Ovary (tissue), 7 donors: ENCODE measurements at regions not wholly inside any gene's neighbourhood (a gene's known extent, or its start where the extent isn't known, plus 50 kb on each side); places are given as distances from the start of the nearest gene placed in this dataset.
"Not testable (repeated sequence)": the region's sequence is repeated elsewhere in the genome, so short reads cannot be mapped to it uniquely, and the experiment has no call there.

Source experiments
- DNase-seq, 5 donors: peaks; one replicate each; pipeline ENCODE4 v3.0.0-alpha.2; 2019 to 2020
- H3K27ac ChIP-seq, 2 donors: fragments of 200-600 bp; one replicate each; pipeline versions ENCODE4 v1.5.1 to v1.8.0; 2019 to 2022
- H3K27me3 ChIP-seq: fragments of 200-600 bp; one replicate; pipeline ENCODE4 v1.8.0; 2022
- H3K36me3 ChIP-seq: fragments of 200-600 bp; sonication (generic); one replicate; pipeline ENCODE4 v1.5.1; 2019
- H3K4me1 ChIP-seq: one replicate; pipeline ENCODE4 v1.8.1; 2013; ENCODE audit warnings: mild to moderate bottlenecking, moderate library complexity; ENCODE audit not compliant: insufficient read depth
- H3K4me3 ChIP-seq: fragments of 200-600 bp; sonication (generic); one replicate; pipeline ENCODE4 v1.5.1; 2017
- H3K9me3 ChIP-seq, 2 donors: fragments of 200-600 bp in 1 of 2; sonication (generic) in 1 of 2; one replicate each; pipeline versions ENCODE4 v1.5.1 to v1.8.1; 2013 to 2019; ENCODE audit warnings: mild to moderate bottlenecking in 1 of 2, moderate library complexity in 1 of 2
- EP300 ChIP-seq: sonication (generic); formaldehyde crosslinking; IDR thresholded peaks from one replicate; pipeline ENCODE4 v1.6.1; 2017; ENCODE audit warnings: antibody characterized with exemption
- POLR2A ChIP-seq: fragments of 450-650 bp; IDR thresholded peaks from one replicate; pipeline ENCODE4 v1.6.1; 2017; ENCODE audit warnings: antibody characterized with exemption, mild to moderate bottlenecking, moderate library complexity
- WGBS, 3 donors: extraction: QIAGEN DNeasy Blood & Tissue Kit in 1 of 3; methylation state at CpG; one replicate each; pipeline versions ENCODE4 v1.1.5 to v1.1.7; 2013 to 2017; 5-methylcytosine and 5-hydroxymethylcytosine counted together
- intact Hi-C, 4 donors: fragments of 100-400 bp; cut with DNase I; formaldehyde crosslinking; loops; one replicate each; pipeline versions ENCODE4 v1.11.0 to v1.15.1; 2022 to 2023
- TF ChIP-seq, protein P1 (sequence below), 3 donors: fragments of 450-650 bp in 2 of 3; fragments of 200-600 bp in 1 of 3; IDR thresholded peaks; one replicate each; pipeline versions ENCODE4 v1.5.1 to v1.8.0; 2016 to 2022; ENCODE audit warnings: antibody characterized with exemption in 3 of 3, mild to moderate bottlenecking in 1 of 3
- donor health status: DM: no; HTN: no; CAD: no; lungs with moderate emphysema.
- donor health status: DM: no; HTN: no; CAD: no.
- donor health status: Bipolar disorder and iron deficiency.
- donor health status: DM: no; HTN: no; CAD: no.
- donor health status: DM: yes; HTN: yes; CAD: no.

DNA sequence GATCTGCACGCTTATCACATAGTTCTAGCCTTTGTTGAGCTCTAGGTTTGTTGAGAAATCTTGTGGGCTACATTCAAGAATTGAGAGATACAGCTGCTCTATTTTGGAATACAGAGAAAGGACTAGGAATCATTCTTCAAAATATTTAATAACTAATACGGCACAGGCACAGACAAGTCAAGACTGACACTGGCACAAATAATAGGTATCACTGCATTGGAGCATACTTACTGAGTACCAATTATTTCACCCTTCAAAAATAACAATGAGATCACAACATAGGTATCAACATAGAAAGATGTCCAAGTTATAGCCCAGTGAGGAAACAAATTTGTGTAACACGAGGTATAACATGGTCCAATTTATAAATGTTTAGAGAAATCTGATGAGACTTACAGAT is 133.7 kb upstream of the TSC22D2 start:
- no peaks in the 10 kb centered on the region for H3K9me3 ChIP-seq
- WGBS, 3 donors = 75 to 85% (median 76%) methylated on average over 3 of the region's 3 CpGs
- H3K27ac ChIP-seq = no peak overlapping the region
- TF ChIP-seq, protein P1, sequence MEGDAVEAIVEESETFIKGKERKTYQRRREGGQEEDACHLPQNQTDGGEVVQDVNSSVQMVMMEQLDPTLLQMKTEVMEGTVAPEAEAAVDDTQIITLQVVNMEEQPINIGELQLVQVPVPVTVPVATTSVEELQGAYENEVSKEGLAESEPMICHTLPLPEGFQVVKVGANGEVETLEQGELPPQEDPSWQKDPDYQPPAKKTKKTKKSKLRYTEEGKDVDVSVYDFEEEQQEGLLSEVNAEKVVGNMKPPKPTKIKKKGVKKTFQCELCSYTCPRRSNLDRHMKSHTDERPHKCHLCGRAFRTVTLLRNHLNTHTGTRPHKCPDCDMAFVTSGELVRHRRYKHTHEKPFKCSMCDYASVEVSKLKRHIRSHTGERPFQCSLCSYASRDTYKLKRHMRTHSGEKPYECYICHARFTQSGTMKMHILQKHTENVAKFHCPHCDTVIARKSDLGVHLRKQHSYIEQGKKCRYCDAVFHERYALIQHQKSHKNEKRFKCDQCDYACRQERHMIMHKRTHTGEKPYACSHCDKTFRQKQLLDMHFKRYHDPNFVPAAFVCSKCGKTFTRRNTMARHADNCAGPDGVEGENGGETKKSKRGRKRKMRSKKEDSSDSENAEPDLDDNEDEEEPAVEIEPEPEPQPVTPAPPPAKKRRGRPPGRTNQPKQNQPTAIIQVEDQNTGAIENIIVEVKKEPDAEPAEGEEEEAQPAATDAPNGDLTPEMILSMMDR (IDR thresholded peaks at IDR 0.05) = no peak
- TF ChIP-seq POLR2A (no peak), EP300 (no peak)
- intact Hi-C loops = no loop called here
- no peak for DNase-seq
- no peaks in the 10 kb centered on the region for H3K36me3 ChIP-seq
- H3K27me3 ChIP-seq = no peaks in the 10 kb centered on the region
- H3K4me3 ChIP-seq = no peak overlapping the region
- H3K4me1 ChIP-seq = no peaks in the 10 kb centered on the region

DNA sequence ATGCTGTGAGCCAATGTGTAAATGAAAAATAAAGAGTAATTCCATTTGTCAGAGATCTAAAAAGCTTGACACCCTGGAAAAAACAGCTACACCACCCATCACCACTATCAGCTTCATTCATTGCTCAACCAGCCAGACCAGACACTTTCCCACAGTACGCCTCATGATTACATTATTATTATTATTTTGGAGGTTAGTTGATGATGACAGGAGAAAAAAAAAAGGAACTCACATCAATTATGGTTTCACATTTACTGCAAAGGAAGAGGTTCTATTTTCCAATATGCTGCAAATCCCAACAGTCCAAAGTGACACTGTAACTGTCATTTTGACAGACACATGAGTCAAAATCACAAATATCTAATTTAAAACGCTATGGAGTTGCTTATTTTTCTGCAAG is 134.7 kb upstream of the TSC22D2 start:
- intact Hi-C loops = no loop called here
- DNase-seq = no peak
- WGBS, 3 donors = 76 to 89% (median 81%) methylated on average over 2 of the region's 2 CpGs
- H3K4me3 ChIP-seq = no peak overlapping the region
- no peaks in the 10 kb centered on the region for H3K9me3 ChIP-seq
- H3K27me3 ChIP-seq = no peaks in the 10 kb centered on the region
- H3K36me3 ChIP-seq = no peaks in the 10 kb centered on the region
- no peak overlapping the region for H3K27ac ChIP-seq
- TF ChIP-seq, protein P1 (IDR thresholded peaks at IDR 0.05) = no peak
- TF ChIP-seq EP300 = no peak
- TF ChIP-seq POLR2A = no peak
- no peaks in the 10 kb centered on the region for H3K4me1 ChIP-seq

DNA sequence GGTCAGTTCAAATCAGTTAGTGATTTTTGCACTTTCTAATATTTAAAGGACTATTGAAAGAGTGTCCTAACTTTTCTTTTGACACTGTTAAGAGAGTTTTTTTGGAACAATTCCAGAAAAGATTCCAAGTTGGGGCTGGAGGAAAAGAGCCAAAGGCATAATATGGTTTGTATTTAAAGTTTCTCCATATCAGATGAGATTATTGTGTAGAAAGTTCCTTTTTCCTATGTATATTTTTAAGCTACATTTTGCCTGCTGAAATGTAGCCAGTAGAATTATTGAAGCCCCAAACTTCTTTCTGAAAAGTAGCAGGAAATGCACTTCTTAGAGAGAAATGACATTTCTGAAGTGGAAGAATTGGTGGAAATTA is 136.5 kb upstream of the TSC22D2 start:
- Histone ChIP-seq H3K4me1 (no peaks in the 10 kb centered on the region), H3K9me3 (no peaks in the 10 kb centered on the region), H3K27ac (no peak overlapping the region), H3K4me3 (no peak overlapping the region), H3K36me3 (no peaks in the 10 kb centered on the region), H3K27me3 (no peaks in the 10 kb centered on the region)
- TF ChIP-seq POLR2A (no peak), EP300 (no peak)
- TF ChIP-seq, protein P1 (IDR thresholded peaks at IDR 0.05) = no peak
- intact Hi-C loops = no loop called here
- DNase-seq = no peak

DNA sequence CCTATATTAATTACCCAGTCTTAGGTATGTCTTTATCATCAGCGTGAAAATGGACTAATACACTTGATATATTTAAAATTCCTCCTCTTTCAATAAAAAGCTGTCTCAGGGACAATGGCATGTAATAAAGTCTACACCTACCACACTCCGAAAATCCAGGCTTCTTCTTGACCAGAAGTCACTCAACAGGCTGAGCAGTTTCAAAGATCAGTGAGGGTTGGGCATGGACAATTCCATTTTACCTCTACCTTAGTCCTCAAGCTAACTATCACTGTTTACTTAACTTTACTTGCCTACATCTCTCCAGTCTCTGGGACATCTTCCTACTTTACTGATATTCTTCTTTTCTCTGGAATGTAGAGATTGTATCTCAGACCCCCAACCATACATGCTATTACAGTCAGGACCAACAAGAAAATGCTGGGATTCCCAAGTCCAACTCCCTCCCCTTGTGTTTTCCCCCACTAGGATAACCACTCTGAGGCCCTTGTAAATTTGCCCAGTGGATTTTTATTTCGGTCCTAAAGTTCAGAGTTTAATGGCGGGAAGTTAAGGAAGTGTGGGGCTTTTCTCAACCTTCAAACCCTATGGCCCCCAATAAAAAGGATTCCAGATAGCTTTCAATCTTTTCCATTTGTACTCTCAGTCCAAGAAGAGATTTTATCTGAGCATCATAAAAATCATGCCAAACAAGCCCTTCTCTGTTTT is 137.1 kb upstream of the TSC22D2 start:
- intact Hi-C loops = no loop called here
- WGBS, 3 donors = 87 to 90% (median 90%) methylated on average over 4 of the region's 4 CpGs
- TF ChIP-seq POLR2A = no peak
- no peak for TF ChIP-seq EP300
- TF ChIP-seq, protein P1 (IDR thresholded peaks at IDR 0.05) = no peak

DNA sequence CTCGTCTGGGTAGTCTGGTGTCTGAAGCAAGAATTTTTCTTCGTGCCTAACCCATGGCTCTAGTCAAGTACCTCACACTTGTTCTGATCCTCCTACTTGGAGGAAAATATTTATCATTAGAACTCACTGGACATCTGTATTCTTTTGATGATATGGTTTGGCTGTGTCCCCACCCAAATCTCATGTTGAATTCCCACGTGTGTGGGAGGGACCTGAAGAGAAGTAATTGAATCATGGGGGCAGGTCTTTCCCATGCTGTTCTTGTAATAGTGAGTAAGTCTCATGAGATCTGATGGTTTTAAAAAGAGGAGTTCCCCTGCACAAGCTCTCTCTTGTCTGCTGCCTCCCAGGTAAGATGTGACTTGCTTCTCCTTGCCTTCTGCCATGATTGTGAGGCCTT is 137.7 kb upstream of the TSC22D2 start:
- intact Hi-C loops, H3K4me1 ChIP-seq, H3K9me3 ChIP-seq, H3K27ac ChIP-seq, DNase-seq, H3K4me3 ChIP-seq, H3K27me3 ChIP-seq, H3K36me3 ChIP-seq: not testable (repeated sequence)
- 51 to 52% (median 51%) methylated on average over 3 of the region's 3 CpGs for WGBS, 3 donors

More for the DNA sequence above, 137.1 kb upstream of the TSC22D2 start:
- Histone ChIP-seq H3K36me3 (no peaks in the 10 kb centered on the region), H3K4me1 (no peaks in the 10 kb centered on the region), H3K4me3 (no peak overlapping the region), H3K9me3 (no peaks in the 10 kb centered on the region), H3K27me3 (no peaks in the 10 kb centered on the region), H3K27ac (no peak overlapping the region)
- DNase-seq = no peak
